ENCODE measurements at regions not wholly inside any gene's neighbourhood (a gene's known extent, or its start where the extent isn't known, plus 50 kb on each side); places are given as distances from the start of the nearest gene placed in this dataset.
"Not testable (repeated sequence)": the region's sequence is repeated elsewhere in the genome, so short reads cannot be mapped to it uniquely, and the experiment has no call there.

DNA sequence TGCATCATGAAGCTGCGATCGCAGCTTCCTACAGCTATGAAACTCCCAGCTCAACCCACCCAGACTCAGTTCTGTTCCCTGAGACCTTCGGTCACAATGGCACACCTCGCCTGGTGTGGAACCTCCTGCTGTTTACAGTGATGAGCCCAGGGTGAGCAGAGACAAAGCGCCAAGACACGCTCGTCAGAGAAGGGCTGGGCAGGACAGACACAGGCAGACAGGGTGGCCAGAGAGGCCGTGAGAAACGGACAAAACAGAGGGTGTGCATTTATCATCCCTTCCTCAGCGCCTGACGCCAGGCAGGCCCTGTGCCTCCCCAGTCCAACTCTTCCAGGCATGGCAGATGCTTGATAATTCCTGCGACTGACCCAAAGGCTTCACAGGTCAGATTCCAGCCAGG is 324.5 kb downstream of the CACNA1B start:
- not testable (repeated sequence) for H3K4me1 ChIP-seq (ENCODE audit: insufficient read depth, low read length); H4K8ac ChIP-seq (replicated peaks; ENCODE audit: insufficient read length, low read depth, low read length); H3K23me2 ChIP-seq (ENCODE audit: insufficient read length, low read depth, low read length, poor library complexity, severe bottlenecking); H3K79me2 ChIP-seq (ENCODE audit: insufficient read depth, low read length); H3K14ac ChIP-seq (ENCODE audit: insufficient read depth, low read length); H3T11ph ChIP-seq (ENCODE audit: low read length); H2BK20ac ChIP-seq (ENCODE audit: low read depth, low read length, poor library complexity, severe bottlenecking); H3K4me1 Mint-ChIP-seq; DNase-seq; H4K5ac ChIP-seq (ENCODE audit: insufficient read length, low read depth, low read length); H2AFZ ChIP-seq (ENCODE audit: low read length); H3K9ac ChIP-seq (ENCODE audit: extremely low read depth, insufficient read length, low read length); H3K27ac ChIP-seq (ENCODE audit: insufficient read length, low read depth, low read length); H2BK120ac ChIP-seq (ENCODE audit: low read depth, low read length, poor library complexity, severe bottlenecking); H3K56ac ChIP-seq (ENCODE audit: insufficient read length, low read depth, low read length); H3K36me3 Mint-ChIP-seq (ENCODE audit: insufficient read depth in 1 of 3, low read depth in 3 of 3); H3K27me3 Mint-ChIP-seq (ENCODE audit: low read depth); H3K18ac ChIP-seq (ENCODE audit: insufficient read length, low read depth, low read length); H3K9me3 ChIP-seq (ENCODE audit: control insufficient read depth, low read depth, low read length); H2BK12ac ChIP-seq (ENCODE audit: insufficient read length, low read depth, low read length); H3K79me1 ChIP-seq (ENCODE audit: insufficient read depth, low read depth, low read length, poor library complexity, severe bottlenecking); H3K4me2 ChIP-seq (ENCODE audit: insufficient read depth, insufficient read length, low read length); H3K27ac Mint-ChIP-seq; H3K23ac ChIP-seq (ENCODE audit: insufficient read length, low read depth, low read length); H2AK5ac ChIP-seq (ENCODE audit: insufficient read length, low read length); H2BK15ac ChIP-seq (ENCODE audit: low read depth, low read length); H3K4ac ChIP-seq (ENCODE audit: low read depth, low read length); H4K20me1 ChIP-seq (ENCODE audit: control insufficient read depth, insufficient read depth, insufficient read length); H2BK5ac ChIP-seq (ENCODE audit: insufficient read length, low read length); H4K91ac ChIP-seq (ENCODE audit: insufficient read length, low read depth, low read length); H3K27me3 ChIP-seq (ENCODE audit: insufficient read depth, low read length); H3K4me3 Mint-ChIP-seq
- no CpG with 5 or more reads among the region's 12 CpGs for whole genome bisulfite sequencing (ENCODE audit: extremely low coverage, insufficient read length, low lambda C conversion rate)
- peaks cover 6 to 14% of the 10 kb centered on the region in 2 experiments; a peak in 3 of 5 replicates for H3K9me3 Mint-ChIP-seq

DNA sequence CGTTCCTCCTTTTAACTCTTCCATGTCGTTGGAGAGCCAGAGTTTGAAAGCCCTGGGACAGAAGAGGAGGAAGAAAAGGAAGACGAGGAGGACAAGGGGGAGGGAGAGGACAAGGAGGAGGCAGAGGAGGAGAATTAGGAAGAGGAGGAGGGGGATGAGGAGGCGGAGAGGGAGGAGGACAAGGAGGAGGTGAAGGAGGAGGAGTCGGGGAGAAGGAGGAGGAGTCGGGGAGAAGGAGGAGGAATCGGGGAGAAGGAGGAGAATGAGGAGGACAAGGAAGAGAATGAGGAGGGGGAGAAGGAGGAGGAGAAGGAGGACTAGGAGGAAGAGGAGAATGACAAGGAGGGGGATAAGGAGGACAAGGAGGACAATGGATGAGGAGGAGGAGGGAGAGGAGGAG is 325.7 kb downstream of the CACNA1B start:
- not testable (repeated sequence) for H3K23me2 ChIP-seq (ENCODE audit: insufficient read length, low read depth, low read length, poor library complexity, severe bottlenecking); H3K4me2 ChIP-seq (ENCODE audit: insufficient read depth, insufficient read length, low read length); H2BK12ac ChIP-seq (ENCODE audit: insufficient read length, low read depth, low read length); H3K79me1 ChIP-seq (ENCODE audit: insufficient read depth, low read depth, low read length, poor library complexity, severe bottlenecking); H3K14ac ChIP-seq (ENCODE audit: insufficient read depth, low read length); H3K36me3 Mint-ChIP-seq (ENCODE audit: insufficient read depth in 1 of 3, low read depth in 3 of 3); H4K91ac ChIP-seq (ENCODE audit: insufficient read length, low read depth, low read length); H3K9ac ChIP-seq (ENCODE audit: extremely low read depth, insufficient read length, low read length); H2AK5ac ChIP-seq (ENCODE audit: insufficient read length, low read length); H3T11ph ChIP-seq (ENCODE audit: low read length); H4K8ac ChIP-seq (replicated peaks; ENCODE audit: insufficient read length, low read depth, low read length); DNase-seq; H3K27me3 ChIP-seq (ENCODE audit: insufficient read depth, low read length); H3K27ac ChIP-seq (ENCODE audit: insufficient read length, low read depth, low read length); H3K56ac ChIP-seq (ENCODE audit: insufficient read length, low read depth, low read length); H2BK5ac ChIP-seq (ENCODE audit: insufficient read length, low read length); H2BK20ac ChIP-seq (ENCODE audit: low read depth, low read length, poor library complexity, severe bottlenecking); H2BK120ac ChIP-seq (ENCODE audit: low read depth, low read length, poor library complexity, severe bottlenecking); H2AFZ ChIP-seq (ENCODE audit: low read length); H3K4me3 Mint-ChIP-seq; H3K9me3 ChIP-seq (ENCODE audit: control insufficient read depth, low read depth, low read length); H3K23ac ChIP-seq (ENCODE audit: insufficient read length, low read depth, low read length); H3K4ac ChIP-seq (ENCODE audit: low read depth, low read length); H3K4me1 ChIP-seq (ENCODE audit: insufficient read depth, low read length); H2BK15ac ChIP-seq (ENCODE audit: low read depth, low read length); H3K27ac Mint-ChIP-seq; H4K20me1 ChIP-seq (ENCODE audit: control insufficient read depth, insufficient read depth, insufficient read length); H3K18ac ChIP-seq (ENCODE audit: insufficient read length, low read depth, low read length); H3K79me2 ChIP-seq (ENCODE audit: insufficient read depth, low read length); H3K27me3 Mint-ChIP-seq (ENCODE audit: low read depth); H4K5ac ChIP-seq (ENCODE audit: insufficient read length, low read depth, low read length); H3K4me1 Mint-ChIP-seq
- peaks cover 4 to 14% of the 10 kb centered on the region in 2 experiments; a peak in 2 of 5 replicates for H3K9me3 Mint-ChIP-seq
- WGBS (ENCODE audit: extremely low coverage, insufficient read length, low lambda C conversion rate), result 100% methylated on average over 4 of the region's 7 CpGs

Data from H9 (cell line).